Adrenal gland (tissue), 9 donors: ENCODE measurements at regions not wholly inside any gene's neighbourhood (a gene's known extent, or its start where the extent isn't known, plus 50 kb on each side); places are given as distances from the start of the nearest gene placed in this dataset.

Experiments
- DNase-seq, 7 donors: peaks; one replicate each; pipeline ENCODE4 v3.0.0-alpha.2; 2019 to 2020
- H3K27ac ChIP-seq, 5 donors: fragments of 200-600 bp; sonication (generic) in 4 of 5; 1 replicate in 3 of 5; 2 replicates in 2 of 5; pipeline versions ENCODE4 v1.5.1 to v1.8.0; 2016 to 2020; ENCODE audit warnings: mild to moderate bottlenecking in 1 of 5
- H3K27me3 ChIP-seq: fragments of 200-600 bp; 2 replicates; pipeline ENCODE4 v1.8.0; 2021
- H3K36me3 ChIP-seq, 2 donors: fragments of 200-600 bp; replicated peaks in 1 of 2; 1 replicate in 1 of 2; 2 replicates in 1 of 2; pipeline versions ENCODE4 v1.5.1 to v1.8.0; 2018 to 2022
- H3K4me1 ChIP-seq, 2 donors: fragments of 200-600 bp; replicated peaks in 1 of 2; 1 replicate in 1 of 2; 2 replicates in 1 of 2; pipeline versions ENCODE4 v1.5.1 to v1.8.0; 2018 to 2021
- H3K4me3 ChIP-seq, 4 donors: fragments of 200-600 bp; sonication (generic) in 3 of 4; one replicate each; pipeline ENCODE4 v1.5.1; 2016 to 2018
- H3K9me3 ChIP-seq, 3 donors: fragments of 200-600 bp; sonication (generic) in 1 of 3; replicated peaks in 1 of 3; 1 replicate in 2 of 3; 2 replicates in 1 of 3; pipeline versions ENCODE4 v1.5.1 to v1.8.0; 2016 to 2021
- POLR2A ChIP-seq, 2 donors: fragments of 450-650 bp; IDR thresholded peaks; one replicate each; pipeline ENCODE4 v1.6.1; 2017; ENCODE audit warnings: antibody characterized with exemption in 2 of 2, mild to moderate bottlenecking in 2 of 2, moderate library complexity in 1 of 2
- WGBS, 4 donors: extraction: QIAGEN DNeasy Blood & Tissue Kit in 2 of 4; methylation state at CpG; one replicate each; pipeline versions ENCODE4 v1.1.5 to v1.1.7; 2013 to 2017; 5-methylcytosine and 5-hydroxymethylcytosine counted together
- intact Hi-C, 2 donors: fragments of 100-400 bp; cut with DNase I; formaldehyde crosslinking; loops; one replicate each; pipeline versions ENCODE4 v1.14.1 to v1.15.0; 2022 to 2023
- TF ChIP-seq, protein P1 (sequence below), 6 experiments: fragments of 450-650 bp in 4 of 6; fragments of 200-600 bp in 2 of 6; sonication (generic) in 1 of 6; IDR thresholded peaks; 1 replicate in 5 of 6; 2 replicates in 1 of 6; pipeline versions ENCODE4 v1.5.1 to v1.8.0; 2016 to 2021; ENCODE audit warnings: antibody characterized with exemption in 6 of 6, mild to moderate bottlenecking in 2 of 6, moderate library complexity in 1 of 6
- donor health status: healthy with polysubstance abuse.
- donor health status: Bipolar disorder and iron deficiency.
- donor health status: DM: yes; HTN: yes; CAD: no.
- donor health status: DM: no; HTN: no; CAD: no.
- donor health status: DM: no; HTN: no; CAD: no.

DNA sequence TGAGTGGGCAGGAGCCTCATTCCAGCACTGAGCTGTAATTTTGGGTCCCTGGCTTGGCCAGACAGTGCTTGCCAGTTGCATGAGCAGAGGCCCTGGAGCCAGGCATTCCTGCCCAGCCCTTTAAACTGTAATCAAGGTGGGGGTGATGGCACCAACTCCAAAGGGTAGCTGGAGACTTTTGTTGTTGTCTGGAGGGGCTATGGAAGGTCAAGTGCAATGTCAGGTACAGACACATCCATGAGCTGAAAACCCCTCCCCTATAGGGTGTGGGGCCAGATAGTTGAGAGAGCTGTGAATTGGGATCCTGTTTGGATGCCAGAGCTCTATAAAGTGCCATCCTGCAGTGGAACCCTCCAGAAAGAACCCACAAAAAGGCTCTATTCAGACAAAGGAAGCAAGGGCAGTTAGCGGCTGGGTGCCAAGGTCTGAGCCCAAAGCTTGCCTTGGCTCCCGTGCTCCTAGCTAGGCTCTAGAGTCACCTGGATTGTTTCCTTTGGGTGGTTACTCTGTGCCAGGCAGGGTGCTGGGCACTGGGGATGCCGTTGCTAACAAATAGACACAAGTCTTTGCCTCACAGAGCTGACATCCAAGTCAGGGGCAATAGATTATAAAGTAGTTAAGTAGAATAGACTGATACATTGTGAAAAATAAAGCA, 163.0 kb downstream of the EFNB1 start:
- 60 to 94% (median 74%) methylated on average over 1 to 3 of the region's 3 CpGs for WGBS, 4 donors
- Histone ChIP-seq H3K9me3 (no peaks in the 10 kb centered on the region), H3K4me3 (no peak overlapping the region), H3K4me1 (peaks cover 0 to 19% of the 10 kb centered on the region in 2 donors), H3K27ac (no peak overlapping the region), H3K27me3 (peaks cover 10% of the 10 kb centered on the region), H3K36me3 (no peaks in the 10 kb centered on the region)
- no peak for DNase-seq
- intact Hi-C loops: loop anchor here in 1 of 2 donors (10.0 kb wide), 1 partner anchor 67 kb away; no protein-coding TSS in a partner anchor
- TF ChIP-seq, protein P1, sequence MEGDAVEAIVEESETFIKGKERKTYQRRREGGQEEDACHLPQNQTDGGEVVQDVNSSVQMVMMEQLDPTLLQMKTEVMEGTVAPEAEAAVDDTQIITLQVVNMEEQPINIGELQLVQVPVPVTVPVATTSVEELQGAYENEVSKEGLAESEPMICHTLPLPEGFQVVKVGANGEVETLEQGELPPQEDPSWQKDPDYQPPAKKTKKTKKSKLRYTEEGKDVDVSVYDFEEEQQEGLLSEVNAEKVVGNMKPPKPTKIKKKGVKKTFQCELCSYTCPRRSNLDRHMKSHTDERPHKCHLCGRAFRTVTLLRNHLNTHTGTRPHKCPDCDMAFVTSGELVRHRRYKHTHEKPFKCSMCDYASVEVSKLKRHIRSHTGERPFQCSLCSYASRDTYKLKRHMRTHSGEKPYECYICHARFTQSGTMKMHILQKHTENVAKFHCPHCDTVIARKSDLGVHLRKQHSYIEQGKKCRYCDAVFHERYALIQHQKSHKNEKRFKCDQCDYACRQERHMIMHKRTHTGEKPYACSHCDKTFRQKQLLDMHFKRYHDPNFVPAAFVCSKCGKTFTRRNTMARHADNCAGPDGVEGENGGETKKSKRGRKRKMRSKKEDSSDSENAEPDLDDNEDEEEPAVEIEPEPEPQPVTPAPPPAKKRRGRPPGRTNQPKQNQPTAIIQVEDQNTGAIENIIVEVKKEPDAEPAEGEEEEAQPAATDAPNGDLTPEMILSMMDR (IDR thresholded peaks at IDR 0.05): no peak
- no peak for TF ChIP-seq POLR2A (IDR thresholded peaks at IDR 0.05)

DNA sequence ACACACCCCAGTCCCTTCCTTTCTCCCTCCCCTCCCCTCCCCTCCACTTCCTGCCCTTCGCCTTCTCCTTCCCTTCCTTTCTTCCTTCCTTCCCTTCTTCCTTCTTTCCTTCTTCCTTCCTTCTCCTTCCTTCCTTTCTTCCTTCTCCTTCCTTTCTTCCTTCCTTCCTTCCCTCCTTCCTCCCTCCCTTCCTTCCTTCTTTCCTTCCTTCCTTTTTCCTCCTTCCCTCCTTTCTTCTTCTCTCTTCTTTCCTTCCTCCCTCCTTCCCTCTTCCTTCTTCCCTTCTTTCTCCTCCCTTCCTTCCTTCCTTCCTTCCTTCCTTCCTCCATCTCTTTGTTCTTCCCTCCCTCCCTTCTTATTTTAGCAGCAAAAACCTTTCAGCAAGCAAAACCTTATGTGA, 162.1 kb downstream of the EFNB1 start:
- H3K36me3 ChIP-seq: no peaks in the 10 kb centered on the region
- no peak for DNase-seq
- no peak overlapping the region for H3K27ac ChIP-seq
- TF ChIP-seq, protein P1 (IDR thresholded peaks at IDR 0.05): no peak
- WGBS, 4 donors: 48 to 88% (median 64%) methylated on average over 1 of the region's 1 CpG
- H3K27me3 ChIP-seq: peaks cover 11% of the 10 kb centered on the region
- peaks cover 0 to 10% of the 10 kb centered on the region in 2 donors for H3K4me1 ChIP-seq
- H3K9me3 ChIP-seq: no peaks in the 10 kb centered on the region
- intact Hi-C loops: loop anchor here in 1 of 2 donors (10.0 kb wide), 1 partner anchor 66 kb away; no protein-coding TSS in a partner anchor
- H3K4me3 ChIP-seq: no peak overlapping the region

DNA sequence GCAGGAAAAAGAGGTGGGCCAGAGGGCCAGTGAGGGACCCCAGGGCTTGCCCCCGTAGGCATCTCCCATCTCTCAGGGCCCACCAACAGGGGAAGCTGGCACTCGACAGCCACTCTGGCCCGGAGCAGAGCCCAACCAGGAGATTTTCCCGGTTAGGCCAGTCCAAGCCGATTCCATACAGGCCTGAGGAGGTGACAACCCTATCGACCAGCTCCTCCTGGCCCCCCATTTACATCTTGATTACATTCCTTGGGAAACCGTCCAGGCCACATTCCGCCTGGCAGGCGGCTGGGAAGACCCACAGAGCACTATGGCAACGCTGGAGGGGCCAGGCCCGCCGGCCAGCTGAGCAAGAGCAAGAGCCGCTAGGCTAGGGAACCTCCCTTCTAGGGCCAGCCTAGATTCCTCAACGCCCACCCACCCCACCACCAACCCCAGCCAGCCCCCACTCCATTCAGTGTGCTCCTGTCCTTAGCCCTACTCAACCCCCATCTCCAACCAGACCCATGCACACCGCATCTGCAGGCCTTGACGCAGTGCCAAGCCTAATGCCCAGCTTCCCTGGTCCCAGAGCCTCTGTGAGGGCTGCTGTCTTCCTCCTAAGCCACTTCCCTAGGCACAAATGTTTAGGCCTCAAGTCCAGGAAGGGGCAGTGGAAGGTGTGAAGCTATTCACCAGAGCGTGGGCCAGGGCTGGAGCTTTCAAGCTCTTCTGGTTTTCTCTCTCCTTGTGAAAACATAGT, 161.2 kb downstream of the EFNB1 start:
- WGBS, 4 donors: 38 to 60% (median 48%) methylated on average over 5 to 17 of the region's 17 CpGs

DNA sequence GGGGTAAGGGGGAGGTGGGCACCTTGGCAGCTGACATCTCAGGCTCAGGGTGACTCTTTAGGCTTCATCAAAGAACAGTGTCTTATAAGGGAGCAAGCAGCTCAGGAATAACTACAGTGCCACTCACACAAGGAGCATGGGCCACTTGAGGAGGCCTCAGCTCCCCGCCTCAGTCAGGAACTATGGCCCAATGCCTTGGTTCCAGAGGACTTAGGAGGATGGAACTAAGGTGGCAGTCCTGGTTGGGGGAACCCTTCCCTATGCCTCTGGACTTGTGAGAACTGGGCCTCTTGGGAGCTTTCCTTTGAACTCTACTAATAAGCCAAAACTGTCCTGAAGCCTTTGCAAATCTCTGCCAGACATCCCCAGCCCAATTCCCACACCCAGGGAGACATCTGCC, 160.6 kb downstream of the EFNB1 start:
- H3K9me3 ChIP-seq: no peaks in the 10 kb centered on the region
- peak overlapping the region in 1 of 5 donors; percentile 55 for H3K27ac ChIP-seq
- peaks cover 16% of the 10 kb centered on the region for H3K27me3 ChIP-seq
- intact Hi-C loops: no loop called here
- no peak for DNase-seq
- 93 to 100% (median 94%) methylated on average over 1 of the region's 1 CpG; no CpG with 5 or more reads in 1 of the 4 donors for WGBS, 4 donors
- H3K4me3 ChIP-seq: no peak overlapping the region
- no peaks in the 10 kb centered on the region for H3K4me1 ChIP-seq
- no peaks in the 10 kb centered on the region for H3K36me3 ChIP-seq
- TF ChIP-seq, protein P1 (IDR thresholded peaks at IDR 0.05): no peak
- TF ChIP-seq POLR2A (IDR thresholded peaks at IDR 0.05): no peak

More for the DNA sequence above, 161.2 kb downstream of the EFNB1 start:
- Histone ChIP-seq H3K4me3 (no peak overlapping the region), H3K27ac (peak overlapping the region in 1 of 5 donors; percentile 55), H3K4me1 (peaks cover 0 to 1% of the 10 kb centered on the region in 2 donors), H3K36me3 (no peaks in the 10 kb centered on the region), H3K9me3 (no peaks in the 10 kb centered on the region), H3K27me3 (peaks cover 12% of the 10 kb centered on the region)
- DNase-seq: peak in 6 of 7 donors; percentile 17 to 54 (median 43)
- no peak for TF ChIP-seq POLR2A (IDR thresholded peaks at IDR 0.05)
- TF ChIP-seq, protein P1 (IDR thresholded peaks at IDR 0.05): no peak
- intact Hi-C loops: loop anchor here in 1 of 2 donors (10.0 kb wide), 1 partner anchor 65 kb away; no protein-coding TSS in a partner anchor
